ENCODE measurements at regions not wholly inside any gene's neighbourhood (a gene's known extent, or its start where the extent isn't known, plus 50 kb on each side); places are given as distances from the start of the nearest gene placed in this dataset.

GRCh38 chr1:192735298-192735915 lies 73.4 kb upstream of the RGS2 start:
- TF ChIP-seq CTCF (IDR thresholded peaks at IDR 0.05) (no peak), ZFX (IDR thresholded peaks at IDR 0.05; ENCODE audit: borderline replicate concordance) (no peak)

Data from 22Rv1 (cell line).